ENCODE measurements at regions not wholly inside any gene's neighbourhood (a gene's known extent, or its start where the extent isn't known, plus 50 kb on each side); places are given as distances from the start of the nearest gene placed in this dataset.

DNA sequence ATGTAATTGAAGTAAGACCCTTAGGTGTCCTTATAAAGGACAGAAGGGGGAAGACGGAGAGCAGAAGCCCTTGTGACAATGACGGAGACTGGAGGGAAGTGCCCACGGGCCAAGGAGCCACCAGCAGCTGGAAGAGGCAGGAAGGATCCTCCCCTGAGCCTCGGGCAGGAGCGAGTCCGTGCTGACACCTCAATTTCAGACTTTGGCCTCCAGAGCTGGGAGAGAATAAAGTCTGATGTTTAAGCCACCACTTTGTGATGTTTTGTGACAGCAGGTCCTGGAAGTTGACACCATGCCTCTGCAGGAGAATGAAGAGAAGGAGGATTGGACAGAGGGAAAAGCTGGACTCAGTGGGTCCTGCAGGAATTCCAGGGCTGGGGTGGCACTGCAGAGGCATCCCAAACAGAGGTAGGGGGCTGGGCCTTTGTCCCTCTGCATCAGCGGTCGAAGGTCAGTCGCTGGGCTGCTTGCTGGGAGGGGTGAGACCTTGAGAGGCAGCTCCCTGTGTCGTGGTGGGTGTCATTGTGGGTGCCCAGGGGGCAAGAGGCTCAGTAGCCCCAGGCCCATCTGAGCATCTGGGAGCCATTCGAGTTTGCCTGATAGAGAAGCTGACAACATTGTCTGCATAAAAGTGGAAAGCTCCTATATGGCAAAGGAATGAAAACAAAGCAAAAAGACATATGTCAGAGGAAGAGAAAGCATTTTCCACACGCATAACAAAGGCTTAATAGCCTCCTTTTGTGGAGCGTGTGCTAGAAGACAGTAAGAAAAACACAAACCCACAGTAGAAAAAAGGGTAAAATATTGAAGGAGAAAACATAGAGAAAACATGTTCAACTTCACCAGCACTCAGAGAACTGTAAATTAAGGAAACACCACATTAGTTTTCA, 68.8 kb downstream of the RTL6 start:
- DNase-seq (no peak), ATAC-seq (no peak)
- Mint-ChIP-seq H3K9me3 (ENCODE audit: low read depth) (no peaks in the 10 kb centered on the region), H3K36me3 (no peaks in the 10 kb centered on the region), H3K27me3 (peaks cover under 1% of the 10 kb centered on the region), H3K27ac (no peak overlapping the region), H3K4me1 (no peaks in the 10 kb centered on the region), H3K4me3 (no peak overlapping the region)
- CTCF ChIA-PET = no interaction called here

DNA sequence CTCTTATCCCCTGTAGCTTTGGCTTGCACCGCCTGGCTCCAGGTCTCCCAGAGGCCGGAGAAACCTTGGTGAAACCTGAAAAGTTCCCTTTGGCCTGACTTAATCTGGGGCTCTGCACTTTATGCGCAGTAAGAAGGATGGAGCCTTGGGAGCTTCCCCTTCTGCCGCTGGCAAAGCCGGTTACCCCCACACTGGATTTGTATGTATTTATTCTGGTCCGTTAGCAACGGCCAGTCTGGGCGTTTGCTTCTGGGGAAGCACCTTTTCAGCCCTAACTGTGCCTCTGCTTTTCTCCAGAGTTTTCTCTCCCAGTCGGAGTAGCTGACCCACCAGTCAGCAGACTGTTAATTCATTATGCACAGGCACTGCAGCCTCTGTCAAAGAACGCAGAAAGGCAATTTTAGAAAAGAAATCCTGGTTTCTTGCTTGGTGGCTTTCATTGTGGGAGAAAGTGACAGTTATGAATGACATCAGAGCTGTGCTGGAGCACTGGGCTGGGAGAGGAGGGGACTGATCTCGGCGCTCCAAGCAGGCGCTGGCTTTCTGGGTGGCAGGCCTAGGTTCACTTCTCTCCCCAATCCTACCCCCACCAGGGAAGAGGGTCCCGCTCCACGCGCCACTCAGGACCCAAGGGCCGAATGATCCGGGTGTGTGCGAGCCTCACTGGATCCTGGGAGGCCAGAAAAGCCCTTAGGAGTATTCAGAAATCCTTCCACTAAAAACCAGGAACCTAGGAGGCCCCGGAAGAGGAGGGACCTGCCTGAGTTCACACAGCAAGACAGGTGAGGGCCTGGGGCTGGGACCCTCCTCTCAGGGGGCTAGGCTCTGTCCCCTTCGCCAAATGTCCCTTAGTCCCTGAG, 70.2 kb downstream of the RTL6 start:
- CTCF ChIA-PET = no interaction called here
- Mint-ChIP-seq H3K9me3 (ENCODE audit: low read depth) (no peaks in the 10 kb centered on the region), H3K4me1 (no peaks in the 10 kb centered on the region), H3K4me3 (no peak overlapping the region), H3K27me3 (peaks cover under 1% of the 10 kb centered on the region), H3K36me3 (no peaks in the 10 kb centered on the region), H3K27ac (no peak overlapping the region)
- ATAC-seq (no peak), DNase-seq (no peak)

DNA sequence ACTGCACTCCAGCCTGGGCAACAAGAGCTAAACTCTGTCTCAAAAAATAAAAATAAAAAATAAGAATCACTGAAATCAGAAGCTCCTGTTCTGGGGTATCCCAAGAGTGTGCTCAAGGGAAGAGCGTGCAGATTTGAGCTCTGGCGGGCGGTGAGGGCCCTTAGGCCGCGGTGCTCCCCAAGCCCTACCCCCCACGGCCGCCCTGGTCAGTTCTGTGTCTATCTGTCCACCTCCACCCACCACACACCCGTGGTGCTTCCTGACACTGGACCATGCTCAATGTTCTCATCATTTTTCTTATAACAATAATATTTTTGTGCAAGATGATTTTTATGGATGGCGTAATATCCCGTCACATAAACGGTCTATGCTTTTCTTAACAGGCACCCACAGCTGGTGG, 71.1 kb downstream of the RTL6 start:
- H3K9me3 Mint-ChIP-seq (ENCODE audit: low read depth) = no peaks in the 10 kb centered on the region
- ATAC-seq = no peak
- CTCF ChIA-PET = no interaction called here
- H3K27me3 Mint-ChIP-seq = peaks cover 3% of the 10 kb centered on the region
- no peak overlapping the region for H3K27ac Mint-ChIP-seq
- no peaks in the 10 kb centered on the region for H3K4me1 Mint-ChIP-seq
- no peaks in the 10 kb centered on the region for H3K36me3 Mint-ChIP-seq
- H3K4me3 Mint-ChIP-seq = no peak overlapping the region
- DNase-seq = no peak

DNA sequence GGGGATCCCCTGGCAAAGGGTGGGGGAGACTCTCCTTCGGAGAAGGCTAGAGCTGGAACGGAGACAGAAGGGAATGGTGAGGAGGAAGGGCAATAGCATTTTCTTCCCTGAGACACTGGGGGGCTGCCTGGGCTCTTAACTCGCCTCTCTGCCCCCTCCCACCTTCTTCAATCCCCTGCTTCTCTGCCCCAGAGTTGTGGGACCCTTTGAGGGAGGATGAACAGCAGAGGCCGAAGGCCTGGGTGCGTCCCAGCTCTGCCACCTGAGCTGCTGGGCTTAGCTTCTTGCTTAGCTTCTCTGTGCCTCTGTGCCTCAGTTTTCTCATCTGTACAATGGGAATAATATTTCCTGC, 72.4 kb downstream of the RTL6 start:
- DNase-seq (no peak), ATAC-seq (no peak)
- Mint-ChIP-seq H3K9me3 (ENCODE audit: low read depth) (no peaks in the 10 kb centered on the region), H3K4me3 (no peak overlapping the region), H3K4me1 (no peaks in the 10 kb centered on the region), H3K36me3 (no peaks in the 10 kb centered on the region), H3K27ac (no peak overlapping the region), H3K27me3 (peaks cover 9% of the 10 kb centered on the region)
- CTCF ChIA-PET = interaction anchor here (1.2 kb wide), 1 partner anchor 9 kb away, joined by 3 read pairs; no protein-coding TSS in a partner anchor

DNA sequence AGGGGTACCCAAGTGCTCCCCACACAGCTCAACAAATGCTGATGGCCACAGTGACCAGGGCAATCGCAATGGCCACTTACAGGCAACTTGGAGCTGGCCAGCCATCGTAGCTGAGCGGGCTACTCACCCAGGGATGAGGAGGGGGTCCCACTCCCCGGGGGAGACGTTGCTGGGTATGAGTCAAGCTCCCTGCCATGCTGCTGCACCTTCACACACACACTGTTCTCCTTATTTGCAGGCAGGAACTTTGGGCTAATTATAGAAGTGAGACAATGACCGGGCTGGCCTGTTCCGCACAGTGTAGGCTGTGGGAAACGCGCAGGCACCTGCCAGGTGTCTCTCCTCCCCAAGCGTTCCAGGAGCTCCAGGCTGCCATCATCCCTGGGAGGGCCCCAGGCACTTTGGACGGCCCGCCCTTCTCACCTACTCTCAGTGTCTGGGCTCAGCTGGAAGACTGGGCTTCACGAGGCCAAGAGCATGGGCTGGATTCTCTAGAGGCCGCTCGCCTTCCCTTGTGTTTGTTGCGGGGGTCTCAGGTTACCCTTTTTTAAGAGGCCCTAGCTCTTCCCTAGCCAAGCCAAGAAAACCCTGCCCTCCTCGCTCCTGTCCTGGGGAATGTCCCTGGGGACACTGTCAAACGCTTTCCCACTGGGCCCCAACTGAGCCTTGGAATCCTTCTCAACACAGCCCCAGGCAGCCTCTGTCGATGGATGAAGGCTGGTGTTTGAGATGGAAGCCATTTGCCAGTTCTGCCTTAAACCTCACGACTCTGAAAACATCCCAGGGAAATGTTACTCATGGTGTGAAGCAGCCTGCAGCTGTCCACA, 73.0 kb downstream of the RTL6 start:
- Mint-ChIP-seq H3K36me3 (no peaks in the 10 kb centered on the region), H3K4me1 (no peaks in the 10 kb centered on the region), H3K27ac (no peak overlapping the region), H3K4me3 (no peak overlapping the region), H3K27me3 (peaks cover 13% of the 10 kb centered on the region), H3K9me3 (ENCODE audit: low read depth) (peaks cover 2% of the 10 kb centered on the region)
- ATAC-seq (no peak), DNase-seq (no peak)
- CTCF ChIA-PET = interaction anchor here (1.2 kb wide), 1 partner anchor 10 kb away, joined by 3 read pairs; no protein-coding TSS in a partner anchor

DNA sequence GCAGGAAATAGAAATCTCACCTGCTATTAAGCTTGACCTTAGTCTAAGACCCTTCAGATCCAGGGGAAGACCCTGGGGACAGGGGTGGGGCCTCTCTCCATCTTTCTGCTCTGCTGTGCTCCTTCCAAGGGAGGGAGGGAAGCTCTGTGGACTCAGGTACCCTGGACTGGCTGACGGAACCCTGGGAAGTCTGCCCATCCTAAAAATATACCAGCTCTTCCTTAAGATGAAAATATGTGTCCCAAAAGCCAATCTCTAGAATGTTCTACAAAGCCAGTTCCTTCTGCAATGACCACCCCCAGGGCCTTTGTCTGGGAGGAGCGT, 73.7 kb downstream of the RTL6 start:
- ATAC-seq (no peak), DNase-seq (no peak)
- H3K4me1 Mint-ChIP-seq = no peaks in the 10 kb centered on the region

DNA sequence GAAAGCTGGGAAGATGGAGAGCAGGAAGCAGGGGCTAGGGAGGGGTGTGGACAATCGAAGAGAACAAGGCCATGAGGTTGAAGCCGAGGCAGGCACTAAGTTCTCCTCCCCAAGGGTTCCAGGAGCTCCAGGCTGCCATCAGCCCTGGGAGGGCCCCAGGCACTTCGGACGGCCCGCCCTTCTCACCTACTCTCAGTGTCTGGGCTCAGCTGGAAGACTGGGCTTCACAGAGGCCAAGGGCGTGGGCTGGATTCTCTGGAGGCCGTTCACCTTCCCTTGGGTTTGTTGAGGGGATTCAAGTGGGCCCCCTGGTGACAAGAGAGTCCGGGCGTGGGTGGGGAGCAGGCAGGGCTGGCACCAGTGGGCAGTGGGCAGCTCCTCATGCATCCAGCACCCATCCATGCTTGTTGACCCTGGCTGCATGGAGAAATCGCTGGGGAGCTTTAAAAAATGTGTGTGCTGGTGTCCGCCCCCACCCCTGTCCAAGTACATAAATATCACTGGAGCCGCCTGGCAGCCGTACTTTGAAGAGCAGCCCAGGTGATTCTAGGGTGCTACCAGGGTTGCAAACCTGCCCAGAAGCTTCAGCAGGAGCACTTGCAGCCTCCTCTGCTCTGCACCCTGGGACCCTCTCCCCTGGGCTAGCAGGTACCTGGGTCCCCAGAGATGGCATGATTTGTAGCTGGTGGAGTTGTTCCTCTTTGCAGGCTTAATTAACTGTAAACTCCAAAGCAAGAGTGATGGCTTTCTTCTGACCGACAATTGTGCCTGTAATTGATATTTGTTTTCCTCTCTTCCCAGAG, 74.3 kb downstream of the RTL6 start:
- no peaks in the 10 kb centered on the region for H3K4me1 Mint-ChIP-seq
- CTCF ChIA-PET = no interaction called here
- H3K27me3 Mint-ChIP-seq = peaks cover 21% of the 10 kb centered on the region
- H3K9me3 Mint-ChIP-seq (ENCODE audit: low read depth) = peaks cover 8% of the 10 kb centered on the region
- no peak for ATAC-seq
- no peak overlapping the region for H3K4me3 Mint-ChIP-seq
- DNase-seq = no peak
- H3K36me3 Mint-ChIP-seq = peaks cover 1% of the 10 kb centered on the region
- H3K27ac Mint-ChIP-seq = no peak overlapping the region

More for the DNA sequence above, 73.7 kb downstream of the RTL6 start:
- Mint-ChIP-seq H3K4me3 (no peak overlapping the region), H3K9me3 (ENCODE audit: low read depth) (peaks cover 8% of the 10 kb centered on the region), H3K27me3 (peaks cover 21% of the 10 kb centered on the region), H3K27ac (no peak overlapping the region), H3K36me3 (peaks cover 1% of the 10 kb centered on the region)
- CTCF ChIA-PET = interaction anchor here (1.2 kb wide), 1 partner anchor 10 kb away, joined by 3 read pairs; no protein-coding TSS in a partner anchor

DNA sequence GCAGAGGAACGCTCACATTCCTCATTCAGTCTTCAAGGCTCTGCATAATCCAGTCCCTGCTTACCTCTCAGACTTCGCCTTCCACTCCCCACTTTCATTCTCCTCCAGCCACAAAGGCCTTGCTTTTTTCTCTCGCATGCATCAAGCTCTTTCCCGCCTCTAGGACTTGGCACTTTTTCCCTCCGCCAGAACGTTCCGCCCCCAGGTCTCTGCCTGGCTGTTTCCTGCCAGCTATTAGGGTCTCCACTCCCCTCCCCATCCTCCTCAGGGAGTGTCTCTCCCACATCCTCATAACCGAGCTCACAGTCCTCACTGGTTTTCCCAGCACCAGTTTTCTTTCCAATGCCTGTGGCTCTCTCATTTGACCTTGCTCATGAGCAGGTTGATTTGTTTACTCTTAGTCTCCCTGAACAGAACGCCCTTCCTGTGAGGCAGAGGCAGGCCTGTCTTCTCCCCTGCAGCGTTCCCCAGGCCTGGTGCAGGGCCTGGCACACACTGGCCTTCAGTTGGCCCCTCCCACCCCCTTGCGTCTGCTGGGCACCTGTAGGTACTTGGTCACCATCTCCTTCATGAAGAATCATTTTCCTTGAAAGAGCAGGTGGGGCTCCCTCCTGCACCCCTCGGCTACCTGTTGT, 75.2 kb downstream of the RTL6 start:
- no peak for ATAC-seq
- H3K4me3 Mint-ChIP-seq = no peak overlapping the region
- no peak for DNase-seq
- H3K27me3 Mint-ChIP-seq = peaks cover 25% of the 10 kb centered on the region
- H3K4me1 Mint-ChIP-seq = no peaks in the 10 kb centered on the region
- H3K36me3 Mint-ChIP-seq = peaks cover 1% of the 10 kb centered on the region
- H3K27ac Mint-ChIP-seq = no peak overlapping the region
- CTCF ChIA-PET = no interaction called here
- peaks cover 8% of the 10 kb centered on the region for H3K9me3 Mint-ChIP-seq (ENCODE audit: low read depth)

DNA sequence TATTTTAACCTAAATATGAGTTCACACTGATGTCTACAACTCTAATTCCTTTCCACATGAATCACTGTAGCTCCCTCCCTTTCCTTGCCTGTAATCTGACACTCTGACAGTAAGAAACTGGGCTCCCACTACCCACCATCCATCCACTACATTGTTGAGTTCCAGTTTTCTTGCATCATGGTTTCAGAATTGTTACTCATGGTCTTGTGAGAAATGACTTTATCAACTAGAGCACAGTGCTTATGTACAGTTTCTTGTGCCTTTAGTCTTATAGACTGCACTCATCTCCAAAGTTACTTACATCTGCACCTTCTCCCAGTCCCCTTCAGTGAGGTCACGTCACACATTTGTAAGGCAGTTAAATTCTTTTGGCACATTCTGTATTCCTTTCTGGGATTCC, 78.6 kb downstream of the RTL6 start:
- Mint-ChIP-seq H3K36me3 (peaks cover 4% of the 10 kb centered on the region), H3K4me1 (no peaks in the 10 kb centered on the region), H3K27ac (no peak overlapping the region), H3K9me3 (ENCODE audit: low read depth) (peaks cover 11% of the 10 kb centered on the region), H3K27me3 (peaks cover 38% of the 10 kb centered on the region), H3K4me3 (no peak overlapping the region)
- CTCF ChIA-PET = interaction anchor here (0.6 kb wide), 1 partner anchor 148 kb away, joined by 3 read pairs; no protein-coding TSS in a partner anchor
- no peak for ATAC-seq
- no peak for DNase-seq

DNA sequence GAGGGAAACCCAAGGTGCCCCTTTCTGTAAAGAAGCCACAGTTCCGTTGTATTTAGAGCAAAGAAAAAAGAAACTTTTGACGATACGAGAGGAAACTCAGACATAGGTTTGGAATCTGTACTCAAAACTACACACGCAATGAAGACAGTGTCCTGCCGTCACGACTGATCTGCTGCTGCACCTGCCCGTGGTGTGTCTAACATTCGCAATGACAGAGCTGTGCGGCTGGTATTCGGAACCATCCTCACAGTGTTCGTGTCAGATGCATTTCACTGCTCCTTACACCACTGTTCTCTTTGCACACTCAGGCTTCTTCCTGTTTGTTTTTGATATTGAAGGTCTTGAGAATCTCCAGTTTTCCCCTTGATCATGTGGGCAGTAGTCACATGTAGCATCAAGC, 84.8 kb downstream of the RTL6 start:
- Mint-ChIP-seq H3K9me3 (ENCODE audit: low read depth) (peaks cover 3% of the 10 kb centered on the region), H3K4me3 (no peak overlapping the region), H3K36me3 (peaks cover 3% of the 10 kb centered on the region), H3K4me1 (no peaks in the 10 kb centered on the region), H3K27ac (no peak overlapping the region), H3K27me3 (peaks cover 18% of the 10 kb centered on the region)
- ATAC-seq = no peak
- DNase-seq = no peak
- CTCF ChIA-PET = no interaction called here

DNA sequence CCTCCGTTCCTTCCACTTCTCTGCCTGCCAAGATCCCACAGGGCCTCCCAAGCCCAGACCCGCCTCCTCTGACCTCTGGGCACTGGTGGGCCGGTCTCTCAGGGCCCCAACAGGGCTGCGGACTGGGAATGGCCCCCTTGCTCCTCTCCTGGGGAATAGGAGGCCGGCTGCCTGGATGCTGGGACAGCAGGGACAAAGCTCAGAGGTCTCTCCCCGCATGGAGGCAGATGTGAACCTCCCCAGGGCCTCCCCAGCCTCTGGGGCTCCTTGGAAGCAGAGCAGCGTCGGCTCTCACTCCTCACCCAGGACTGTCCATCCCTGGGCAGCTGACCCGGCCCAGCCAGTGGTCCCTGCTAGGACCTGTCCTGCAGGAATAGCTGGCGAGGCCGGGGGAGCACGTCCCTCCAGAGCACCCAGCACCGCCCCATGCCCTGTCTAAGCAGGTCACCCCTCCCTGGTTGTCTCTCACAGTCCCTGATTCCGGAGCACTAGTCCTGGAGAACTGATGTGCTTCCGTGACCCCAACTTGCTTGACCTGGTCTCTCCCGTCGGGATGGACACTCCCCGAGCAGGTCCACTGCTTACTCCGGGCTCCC, 85.8 kb downstream of the RTL6 start:
- Mint-ChIP-seq H3K27me3 (peaks cover 13% of the 10 kb centered on the region), H3K27ac (no peak overlapping the region), H3K9me3 (ENCODE audit: low read depth) (peaks cover 3% of the 10 kb centered on the region), H3K36me3 (peaks cover 2% of the 10 kb centered on the region), H3K4me1 (no peaks in the 10 kb centered on the region), H3K4me3 (no peak overlapping the region)
- no peak for DNase-seq
- ATAC-seq = no peak
- CTCF ChIA-PET = no interaction called here

Measured in activated CD8-positive, alpha-beta memory T cell treated with anti-CD3 and anti-CD28 coated beads, Interleukin-2, amount 10 ng/mL, durations not matched to agents 7 days and 5 days (primary cell).